ENCODE measurements at regions not wholly inside any gene's neighbourhood (a gene's known extent, or its start where the extent isn't known, plus 50 kb on each side); places are given as distances from the start of the nearest gene placed in this dataset.
"Not testable (repeated sequence)": the region's sequence is repeated elsewhere in the genome, so short reads cannot be mapped to it uniquely, and the experiment has no call there.

- Histone ChIP-seq H3K4me3 (replicated peaks in 1 of 4; ENCODE audit: control extremely low read depth in 1 of 4, insufficient read depth in 1 of 4, low read depth in 3 of 4, low read length in 4 of 4) (no peak overlapping the region), H3K79me2 (ENCODE audit: control insufficient read depth, insufficient read depth, low read length) (no peaks in the 10 kb centered on the region), H3K4me2 (ENCODE audit: extremely low read depth, insufficient read depth, low read length) (no peak overlapping the region), H3K36me3 (ENCODE audit: control insufficient read depth, insufficient read depth, low read length) (no peaks in the 10 kb centered on the region), H3K27me3 (ENCODE audit: control insufficient read depth, insufficient read depth, low read length) (no peaks in the 10 kb centered on the region), H3K9me3 (ENCODE audit: control insufficient read depth, insufficient read depth, low read depth, low read length) (no peaks in the 10 kb centered on the region), H3K4me1 (ENCODE audit: control insufficient read depth, extremely low read depth, insufficient read depth, low read length) (no peaks in the 10 kb centered on the region), H2AFZ (ENCODE audit: low read length) (no peak overlapping the region), H3K27ac (ENCODE audit: insufficient read depth, low read length) (no peak overlapping the region), H3K9ac (ENCODE audit: insufficient read depth, low read length) (no peak overlapping the region), H4K20me1 (ENCODE audit: control insufficient read depth, extremely low read depth, insufficient read depth, low read length) (no peaks in the 10 kb centered on the region)
- DNase-seq (ENCODE audit: low read depth in 2 of 2): no peak
- TF ChIP-seq CTCF (conservative IDR thresholded peaks at IDR 0.05 in 1 of 2, IDR thresholded peaks at IDR 0.05 in 1 of 2; ENCODE audit: low read depth in 1 of 2, low read length in 2 of 2) (no peak), EZH2 (IDR thresholded peaks at IDR 0.05; ENCODE audit: low read length, missing control alignments) (no peak)
These were observed 148.8 kb upstream of the NRP1 start for GRCh38 chr10:33483124-33483815.

- Histone ChIP-seq H3K4me1 (ENCODE audit: control insufficient read depth, extremely low read depth, insufficient read depth, low read length) (no peaks in the 10 kb centered on the region), H3K9me3 (ENCODE audit: control insufficient read depth, insufficient read depth, low read depth, low read length) (no peaks in the 10 kb centered on the region), H2AFZ (ENCODE audit: low read length) (no peak overlapping the region), H3K9ac (ENCODE audit: insufficient read depth, low read length) (no peak overlapping the region), H4K20me1 (ENCODE audit: control insufficient read depth, extremely low read depth, insufficient read depth, low read length) (no peaks in the 10 kb centered on the region), H3K4me3 (replicated peaks in 1 of 4; ENCODE audit: control extremely low read depth in 1 of 4, insufficient read depth in 1 of 4, low read depth in 3 of 4, low read length in 4 of 4) (no peak overlapping the region), H3K4me2 (ENCODE audit: extremely low read depth, insufficient read depth, low read length) (no peak overlapping the region), H3K27ac (ENCODE audit: insufficient read depth, low read length) (no peak overlapping the region), H3K27me3 (ENCODE audit: control insufficient read depth, insufficient read depth, low read length) (no peaks in the 10 kb centered on the region), H3K79me2 (ENCODE audit: control insufficient read depth, insufficient read depth, low read length) (no peaks in the 10 kb centered on the region), H3K36me3 (ENCODE audit: control insufficient read depth, insufficient read depth, low read length) (no peaks in the 10 kb centered on the region)
- TF ChIP-seq EZH2 (IDR thresholded peaks at IDR 0.05; ENCODE audit: low read length, missing control alignments) (no peak), CTCF (conservative IDR thresholded peaks at IDR 0.05 in 1 of 2, IDR thresholded peaks at IDR 0.05 in 1 of 2; ENCODE audit: low read depth in 1 of 2, low read length in 2 of 2) (no peak)
- DNase-seq (ENCODE audit: low read depth in 2 of 2): no peak
These were observed 148.0 kb upstream of the NRP1 start for GRCh38 chr10:33482486-33482885.

- Histone ChIP-seq H3K9ac (ENCODE audit: insufficient read depth, low read length) (no peak overlapping the region), H3K9me3 (ENCODE audit: control insufficient read depth, insufficient read depth, low read depth, low read length) (no peaks in the 10 kb centered on the region), H2AFZ (ENCODE audit: low read length) (no peak overlapping the region), H3K4me3 (replicated peaks in 1 of 4; ENCODE audit: control extremely low read depth in 1 of 4, insufficient read depth in 1 of 4, low read depth in 3 of 4, low read length in 4 of 4) (no peak overlapping the region), H4K20me1 (ENCODE audit: control insufficient read depth, extremely low read depth, insufficient read depth, low read length) (no peaks in the 10 kb centered on the region), H3K79me2 (ENCODE audit: control insufficient read depth, insufficient read depth, low read length) (no peaks in the 10 kb centered on the region), H3K4me1 (ENCODE audit: control insufficient read depth, extremely low read depth, insufficient read depth, low read length) (no peaks in the 10 kb centered on the region), H3K4me2 (ENCODE audit: extremely low read depth, insufficient read depth, low read length) (no peak overlapping the region), H3K27me3 (ENCODE audit: control insufficient read depth, insufficient read depth, low read length) (no peaks in the 10 kb centered on the region), H3K27ac (ENCODE audit: insufficient read depth, low read length) (no peak overlapping the region), H3K36me3 (ENCODE audit: control insufficient read depth, insufficient read depth, low read length) (no peaks in the 10 kb centered on the region)
- TF ChIP-seq EZH2 (IDR thresholded peaks at IDR 0.05; ENCODE audit: low read length, missing control alignments): no peak
- no peak for TF ChIP-seq CTCF (conservative IDR thresholded peaks at IDR 0.05 in 1 of 2, IDR thresholded peaks at IDR 0.05 in 1 of 2; ENCODE audit: low read depth in 1 of 2, low read length in 2 of 2)
- no peak for DNase-seq (ENCODE audit: low read depth in 2 of 2)
These were observed 146.7 kb upstream of the NRP1 start for GRCh38 chr10:33481184-33481583.

- H4K20me1 ChIP-seq (ENCODE audit: control insufficient read depth, extremely low read depth, insufficient read depth, low read length); DNase-seq (ENCODE audit: low read depth in 2 of 2); H3K4me3 ChIP-seq (replicated peaks in 1 of 4; ENCODE audit: control extremely low read depth in 1 of 4, insufficient read depth in 1 of 4, low read depth in 3 of 4, low read length in 4 of 4); H3K4me1 ChIP-seq (ENCODE audit: control insufficient read depth, extremely low read depth, insufficient read depth, low read length); H3K9ac ChIP-seq (ENCODE audit: insufficient read depth, low read length); H3K27me3 ChIP-seq (ENCODE audit: control insufficient read depth, insufficient read depth, low read length); H3K9me3 ChIP-seq (ENCODE audit: control insufficient read depth, insufficient read depth, low read depth, low read length); H3K27ac ChIP-seq (ENCODE audit: insufficient read depth, low read length); H2AFZ ChIP-seq (ENCODE audit: low read length); H3K36me3 ChIP-seq (ENCODE audit: control insufficient read depth, insufficient read depth, low read length); H3K4me2 ChIP-seq (ENCODE audit: extremely low read depth, insufficient read depth, low read length); H3K79me2 ChIP-seq (ENCODE audit: control insufficient read depth, insufficient read depth, low read length): not testable (repeated sequence)
These were observed 145.9 kb upstream of the NRP1 start for GRCh38 chr10:33480417-33480816.
